ENCODE measurements at regions not wholly inside any gene's neighbourhood (a gene's known extent, or its start where the extent isn't known, plus 50 kb on each side); places are given as distances from the start of the nearest gene placed in this dataset.

DNA sequence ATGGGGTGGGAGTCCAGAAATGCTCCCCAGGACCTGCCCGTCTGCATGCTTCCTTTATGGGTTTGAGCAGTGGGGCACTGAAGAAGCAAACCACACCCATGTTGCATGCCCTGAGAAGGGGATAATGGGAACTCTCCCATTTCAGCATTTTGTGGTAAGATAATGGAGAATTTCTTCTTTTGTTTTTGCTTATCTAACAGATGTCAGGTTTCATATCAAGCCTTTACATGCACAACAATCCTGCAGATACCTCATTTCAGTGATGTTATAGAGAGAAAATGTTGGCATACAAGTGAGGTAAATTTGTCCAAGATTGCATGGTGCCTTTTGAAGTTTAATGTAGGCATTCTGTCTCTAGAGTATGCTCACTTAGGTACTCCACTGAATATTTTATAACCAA lies 177.0 kb downstream of the ALX1 start:
- Histone ChIP-seq H3K36me3 (replicated peaks in 1 of 2; ENCODE audit: control insufficient read depth in 1 of 2, insufficient read depth in 2 of 2, low read length in 2 of 2) (no peaks in the 10 kb centered on the region), H4K20me1 (ENCODE audit: insufficient read depth, low read length) (no peaks in the 10 kb centered on the region), H2AFZ (ENCODE audit: low read length) (no peak overlapping the region), H3K27ac (ENCODE audit: extremely low read length, insufficient read depth, low read length) (no peak overlapping the region), H3K4me1 (ENCODE audit: insufficient read depth, low read length) (no peaks in the 10 kb centered on the region), H3K79me2 (ENCODE audit: insufficient read depth, low read length) (no peaks in the 10 kb centered on the region), H3K4me3 (replicated peaks in 1 of 3; ENCODE audit: insufficient read depth in 1 of 3, low read depth in 2 of 3, low read length in 3 of 3) (no peak overlapping the region), H3K9ac (ENCODE audit: insufficient read depth, low read depth, low read length) (no peak overlapping the region), H3K27me3 (ENCODE audit: control insufficient read depth in 1 of 2, insufficient read depth in 2 of 2, low read length in 2 of 2) (no peaks in the 10 kb centered on the region), H3K9me3 (ENCODE audit: low read length) (no peaks in the 10 kb centered on the region), H3K4me2 (ENCODE audit: low read depth, low read length) (no peak overlapping the region)
- DNase-seq (ENCODE audit: low spot score), result no peak
- CTCF ChIA-PET (ENCODE audit: low intra/inter-chr PET ratio, low total read pairs), result no interaction called here
- no TSS peak for BruUV-seq (replicated peaks)
- no peak for FAIRE-seq
- ATAC-seq, result no peak
- in situ Hi-C loops (cut with HindIII; ENCODE audit: extremely low pct_ligation_motif_present, low pct_unique_long_range_greater_than_20kb), result no loop called here
- intact Hi-C loops (cut with micrococcal nuclease; ENCODE audit: unreplicated experiment), result no loop called here
- POLR2A ChIA-PET, result no interaction called here
- TF ChIP-seq ZNF572 (CRISPR knock-in tag; IDR thresholded peaks at IDR 0.05) (no peak), ZNF768 (CRISPR knock-in tag; IDR thresholded peaks at IDR 0.05) (no peak), NFAT5 (CRISPR knock-in tag; IDR thresholded peaks at IDR 0.05) (no peak), KDM5B (CRISPR knock-in tag; IDR thresholded peaks at IDR 0.05; ENCODE audit: borderline replicate concordance) (no peak), ZBTB1 (CRISPR knock-in tag; IDR thresholded peaks at IDR 0.05; ENCODE audit: borderline replicate concordance) (no peak), ETV6 (CRISPR knock-in tag; conservative IDR thresholded peaks at IDR 0.05) (no peak), MAFK (conservative IDR thresholded peaks at IDR 0.05 in 1 of 2, IDR thresholded peaks at IDR 0.05 in 1 of 2; ENCODE audit: low read length in 2 of 2) (no peak), RAD51 (IDR thresholded peaks at IDR 0.05; ENCODE audit: borderline replicate concordance) (no peak), ELK4 (CRISPR knock-in tag; IDR thresholded peaks at IDR 0.05; ENCODE audit: borderline replicate concordance) (no peak), CBX1 (IDR thresholded peaks at IDR 0.05; ENCODE audit: low read depth) (no peak), ZBTB2 (CRISPR knock-in tag; IDR thresholded peaks at IDR 0.05; ENCODE audit: low read depth) (no peak)
- TF ChIP-seq, protein P1, sequence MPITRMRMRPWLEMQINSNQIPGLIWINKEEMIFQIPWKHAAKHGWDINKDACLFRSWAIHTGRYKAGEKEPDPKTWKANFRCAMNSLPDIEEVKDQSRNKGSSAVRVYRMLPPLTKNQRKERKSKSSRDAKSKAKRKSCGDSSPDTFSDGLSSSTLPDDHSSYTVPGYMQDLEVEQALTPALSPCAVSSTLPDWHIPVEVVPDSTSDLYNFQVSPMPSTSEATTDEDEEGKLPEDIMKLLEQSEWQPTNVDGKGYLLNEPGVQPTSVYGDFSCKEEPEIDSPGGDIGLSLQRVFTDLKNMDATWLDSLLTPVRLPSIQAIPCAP (CRISPR knock-in tag; IDR thresholded peaks at IDR 0.05; ENCODE audit: low read depth), result no peak
- WGBS (ENCODE audit: low lambda C conversion rate), result 0% methylated on average over 1 of the region's 1 CpG

Measured in HepG2 (cell line).